Hepatic stellate cell (primary cell): ENCODE measurements at regions not wholly inside any gene's neighbourhood (a gene's known extent, or its start where the extent isn't known, plus 50 kb on each side); places are given as distances from the start of the nearest gene placed in this dataset.
A peak's percentile ranks its signal among the peaks of the same experiment; 100 is the strongest.

Experiments
- DNase-seq: peaks from one replicate; pipeline ENCODE4 v3.0.0; 2011; ENCODE audit warnings: low spot score

DNA sequence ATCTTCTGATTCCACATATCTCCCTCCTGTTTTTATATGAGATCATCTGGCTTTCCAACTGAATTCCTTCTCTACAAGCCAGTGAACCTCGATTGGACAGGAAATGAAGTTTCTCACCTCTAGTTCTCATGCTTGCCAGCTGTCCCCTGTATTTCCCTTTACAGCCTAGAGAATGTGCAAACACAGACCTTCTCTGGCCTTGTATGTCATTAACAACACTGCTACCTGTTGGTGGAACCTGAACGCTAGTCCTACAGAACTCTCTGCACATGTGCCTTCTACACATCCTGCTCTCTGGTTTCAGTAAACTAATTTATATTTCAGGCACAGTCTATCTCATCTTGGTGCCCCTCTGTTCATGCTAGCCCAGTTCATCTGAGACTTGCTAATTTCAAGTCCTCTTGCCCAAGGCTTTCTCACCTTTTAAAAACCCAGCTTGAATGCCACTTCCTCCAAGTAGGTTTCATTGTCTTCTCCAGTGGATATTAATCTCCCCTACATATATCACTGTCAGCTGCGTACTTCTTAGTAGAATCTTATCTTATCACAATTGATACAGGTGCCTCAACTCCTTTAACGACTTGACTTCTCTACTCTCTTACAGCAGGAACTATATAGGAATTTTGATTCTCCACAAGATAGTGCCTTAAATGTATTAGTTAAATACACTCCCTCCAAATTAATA is 549.9 kb downstream of the PLPP3 start:
- DNase-seq = no peak

DNA sequence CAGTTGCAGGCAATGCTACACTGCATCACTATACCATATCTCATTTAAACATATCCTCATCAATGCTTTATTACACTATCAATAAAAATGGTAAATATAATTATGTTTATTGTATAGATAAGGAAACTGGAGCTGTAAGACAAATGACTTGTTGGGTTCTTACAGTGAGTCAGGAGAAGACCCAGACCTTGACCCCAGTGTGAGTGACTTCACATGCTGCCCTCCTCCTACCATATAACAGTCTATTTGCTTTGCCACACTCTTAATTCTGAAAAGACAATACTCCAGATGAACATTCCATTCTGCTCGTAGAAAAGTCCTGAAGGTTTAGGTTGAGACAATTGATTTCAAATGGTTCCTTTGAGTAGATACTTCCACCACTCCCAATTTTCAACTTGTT is 550.5 kb downstream of the PLPP3 start:
- no peak for DNase-seq

DNA sequence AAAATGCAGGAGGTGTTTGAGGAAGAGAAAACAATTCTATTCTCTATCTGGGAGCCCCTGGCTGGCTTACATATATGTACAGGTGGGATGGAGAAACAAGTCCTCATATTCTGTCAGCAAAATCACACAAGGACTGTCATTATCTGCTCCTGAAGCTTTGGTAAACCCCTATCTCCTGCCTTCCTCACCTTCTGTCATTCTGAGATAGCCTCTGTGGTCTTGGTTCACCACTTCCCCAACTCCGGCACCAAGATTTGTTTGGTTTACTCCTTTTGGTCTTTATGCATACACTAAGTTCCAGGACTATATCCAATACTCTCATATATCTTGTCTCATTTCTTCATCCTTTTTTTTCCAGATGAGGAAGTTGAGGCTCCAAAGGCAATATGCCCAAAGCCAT is 551.1 kb downstream of the PLPP3 start:
- no peak for DNase-seq

DNA sequence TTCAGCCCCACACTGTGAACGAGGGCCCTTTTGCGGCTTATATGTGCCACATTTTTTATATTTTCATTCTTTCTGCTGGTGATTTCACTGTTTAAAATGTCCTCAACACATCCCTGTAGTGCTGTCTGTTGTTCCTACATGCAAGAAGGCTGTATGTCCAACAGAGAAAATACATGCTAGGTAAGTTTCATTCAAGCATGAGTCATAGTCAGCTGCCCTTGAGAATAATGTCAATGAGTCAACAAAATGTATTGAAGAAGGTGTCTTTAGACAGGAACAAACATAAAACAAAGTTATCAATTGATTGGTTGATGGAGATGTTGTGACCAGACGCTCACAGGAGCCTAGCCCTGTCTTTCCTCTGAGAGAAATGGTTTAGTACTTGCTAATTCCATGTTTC is 553.4 kb downstream of the PLPP3 start:
- no peak for DNase-seq

DNA sequence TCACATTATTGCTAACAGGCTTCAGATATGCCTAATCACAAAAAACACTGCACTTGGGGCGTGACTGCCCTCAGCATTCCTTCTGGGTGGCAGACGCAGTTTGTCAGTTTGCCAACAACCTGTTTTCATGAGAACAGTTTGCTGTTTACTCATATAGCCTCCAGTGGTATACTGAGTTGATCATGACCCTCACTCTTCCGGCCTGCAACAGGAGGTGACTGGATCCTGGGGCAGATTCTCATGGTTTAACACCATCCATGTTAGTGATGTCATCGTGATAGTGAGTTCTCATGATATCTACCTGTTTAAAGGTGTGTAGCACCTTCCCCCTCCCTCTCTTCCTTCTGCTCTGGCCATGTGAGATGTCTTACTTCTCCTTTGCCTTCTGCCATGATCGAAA is 555.2 kb downstream of the PLPP3 start:
- no peak for DNase-seq

DNA sequence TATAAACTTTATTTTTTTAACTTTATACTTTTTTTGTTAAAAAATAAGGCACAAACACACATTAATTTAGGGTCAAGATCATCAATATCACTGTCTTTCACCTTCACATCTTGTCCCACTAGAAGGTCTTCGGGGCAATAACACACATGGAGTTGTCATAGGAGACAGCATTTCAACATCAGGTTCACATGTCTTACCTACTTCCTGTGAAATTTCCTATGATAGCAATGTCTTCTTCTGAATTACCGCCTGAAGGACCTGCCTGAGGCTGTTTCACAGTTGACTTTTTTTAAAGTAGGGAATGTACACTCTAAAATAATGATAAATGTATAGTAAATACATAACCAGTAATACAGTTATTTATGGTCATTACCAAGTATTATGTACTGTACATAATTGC is 559.4 kb downstream of the PLPP3 start:
- DNase-seq = no peak

DNA sequence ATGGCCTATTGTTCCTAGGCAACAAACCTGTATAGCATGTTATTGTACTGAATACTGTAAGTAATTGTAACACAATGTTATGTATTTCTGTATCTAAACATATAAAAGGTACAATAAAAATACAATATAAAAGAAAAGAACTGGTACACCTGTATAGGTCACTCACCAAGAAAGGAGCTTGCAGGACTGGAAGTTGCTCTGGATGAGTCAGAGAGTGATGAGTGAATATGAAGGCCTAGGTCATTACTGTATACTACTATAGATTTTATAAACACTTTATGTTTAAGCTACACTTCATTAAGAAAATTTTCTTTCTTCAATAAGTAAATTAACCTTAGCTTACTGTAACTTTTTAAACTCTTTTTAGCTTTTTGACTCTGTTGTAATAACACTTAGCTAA is 559.9 kb downstream of the PLPP3 start:
- no peak for DNase-seq

DNA sequence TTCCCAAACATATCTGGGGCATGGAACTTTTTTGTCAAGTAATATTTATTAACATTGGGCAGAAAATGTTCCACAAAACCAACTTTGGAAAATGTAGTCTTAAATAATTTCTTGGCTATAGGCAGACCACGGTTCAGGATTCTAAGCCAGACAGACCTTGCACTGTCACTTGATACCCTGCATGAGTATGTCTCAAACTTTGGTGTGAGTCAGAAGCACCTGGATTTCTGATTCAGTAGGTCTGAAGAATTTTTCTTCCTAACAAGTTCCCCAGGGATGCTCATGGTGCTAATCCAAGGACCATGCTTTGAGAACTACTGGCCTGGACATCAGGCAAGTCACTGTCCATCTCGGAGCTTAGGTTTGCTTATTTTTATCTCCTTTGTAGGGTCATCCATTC is 562.0 kb downstream of the PLPP3 start:
- no peak for DNase-seq

DNA sequence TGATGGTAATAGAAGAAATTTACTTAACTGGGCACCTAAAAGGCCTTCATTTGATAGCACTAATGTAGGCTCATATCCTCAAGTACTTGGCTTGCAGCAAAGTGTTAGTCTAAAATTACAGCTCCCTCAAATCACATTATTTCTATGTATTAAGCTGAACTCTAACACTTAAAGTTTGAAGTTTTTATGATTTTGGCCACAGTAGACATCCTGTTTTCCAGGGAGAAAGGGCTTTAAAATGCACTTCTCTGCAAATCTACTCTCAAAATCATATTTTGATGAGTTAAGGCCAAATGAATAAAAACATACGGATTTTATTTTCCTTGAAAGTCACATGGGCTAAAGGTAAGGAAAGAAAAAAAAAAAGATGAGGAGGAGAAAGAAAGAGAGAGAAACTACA is 575.5 kb downstream of the PLPP3 start:
- DNase-seq = no peak

DNA sequence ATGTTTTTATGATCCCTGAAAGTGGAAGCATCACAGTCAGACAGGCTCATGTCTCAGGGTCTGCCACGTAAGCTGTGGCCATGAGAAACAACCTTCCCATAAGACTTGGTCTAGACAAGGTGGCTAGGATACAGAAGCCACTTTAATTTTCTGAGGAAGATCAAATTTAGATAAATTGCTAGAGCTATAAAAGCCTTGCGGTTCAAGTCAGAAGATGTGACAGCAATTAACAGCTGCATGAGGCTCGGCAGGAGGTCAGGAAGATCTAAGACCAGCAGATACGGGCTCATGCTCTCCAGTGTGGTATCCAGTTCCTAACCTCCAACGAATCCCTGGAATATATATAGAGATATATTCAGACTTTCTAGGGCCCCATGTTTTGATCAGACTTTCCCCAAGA is 577.1 kb downstream of the PLPP3 start:
- no peak for DNase-seq

DNA sequence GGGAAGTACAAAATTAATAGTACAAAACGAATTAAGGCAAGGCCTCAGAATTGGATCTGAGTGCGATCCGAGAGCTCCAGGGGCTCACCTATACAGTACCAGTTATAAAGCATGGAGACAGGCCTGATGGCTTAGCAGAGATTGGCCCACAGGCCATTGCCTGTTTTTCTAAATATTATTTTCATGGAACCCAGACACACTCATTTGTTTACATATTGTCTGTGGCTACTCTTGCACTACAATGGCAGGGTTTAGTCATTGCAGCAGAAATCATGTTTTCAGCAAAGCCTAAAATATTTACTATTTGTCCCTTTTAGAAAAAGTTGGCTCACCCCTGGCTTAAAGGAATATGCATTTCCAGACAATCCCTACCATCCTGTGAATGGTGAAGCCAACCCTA is 578.9 kb downstream of the PLPP3 start:
- no peak for DNase-seq

DNA sequence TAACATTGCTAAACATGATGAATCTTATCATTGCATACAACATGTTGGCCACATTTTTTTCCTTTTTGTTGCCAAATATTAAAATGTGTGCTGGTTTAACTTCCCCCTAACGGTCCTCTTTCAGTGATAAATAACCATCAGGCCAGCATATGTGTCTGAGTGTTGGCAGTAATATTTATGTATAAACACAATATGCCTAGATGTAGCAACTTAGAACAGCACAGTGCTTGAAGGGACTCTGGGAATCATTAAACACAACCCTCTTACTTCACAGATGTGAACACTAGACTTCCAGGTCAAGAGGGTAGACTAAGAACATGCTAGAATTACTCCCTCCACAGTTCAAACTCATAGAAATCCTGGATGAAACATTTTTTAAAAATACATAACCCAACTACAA is 581.8 kb downstream of the PLPP3 start:
- no peak for DNase-seq

DNA sequence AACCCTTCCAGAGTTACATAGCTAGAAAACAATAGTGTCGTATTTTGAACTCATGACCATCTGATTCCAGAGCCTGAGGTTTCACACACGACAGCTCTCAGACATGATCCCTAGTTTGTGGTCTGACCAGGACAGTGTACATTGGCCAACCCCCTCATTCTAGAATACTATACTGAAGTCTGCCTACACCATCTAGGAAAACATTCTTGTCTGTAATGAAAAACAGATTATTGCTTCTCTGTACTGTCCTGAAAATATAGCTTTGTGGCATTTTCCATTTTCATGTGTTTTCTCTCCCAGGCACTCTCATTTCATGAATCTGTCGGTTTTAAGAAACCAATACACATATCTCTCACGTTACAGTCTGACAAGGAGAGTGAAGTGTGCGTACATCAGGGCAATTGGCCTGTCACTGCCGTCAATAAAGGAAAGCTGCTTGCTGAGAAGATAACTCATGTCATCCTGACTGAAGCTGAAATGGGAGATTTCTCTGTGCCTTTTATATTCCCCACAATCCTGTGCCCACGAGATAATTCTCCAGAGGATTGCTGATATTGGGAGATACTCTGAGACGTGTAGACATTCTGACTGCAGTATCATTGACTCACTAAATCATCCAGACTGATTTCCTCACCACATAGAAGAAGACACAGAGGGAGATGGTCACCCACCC is 585.6 kb downstream of the PLPP3 start:
- DNase-seq = no peak

DNA sequence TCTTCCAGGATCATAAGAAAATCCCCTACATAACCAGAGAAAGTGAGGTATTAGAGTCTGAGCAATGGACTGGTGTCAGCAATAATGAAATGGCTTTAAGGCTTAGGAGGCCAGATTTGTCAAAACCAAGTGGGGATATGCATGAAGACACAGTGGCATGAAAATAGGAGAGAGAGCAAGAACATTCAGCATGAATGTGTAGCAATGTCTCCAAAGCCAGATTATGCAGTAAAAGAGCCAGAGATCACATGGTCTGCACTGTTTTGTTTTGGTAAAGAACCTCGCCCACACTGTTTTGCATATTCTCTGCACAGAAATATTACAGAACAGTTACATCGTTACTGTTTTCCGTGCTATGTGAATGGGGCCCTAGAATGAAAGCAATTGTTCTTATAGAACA is 589.4 kb downstream of the PLPP3 start:
- DNase-seq = no peak

DNA sequence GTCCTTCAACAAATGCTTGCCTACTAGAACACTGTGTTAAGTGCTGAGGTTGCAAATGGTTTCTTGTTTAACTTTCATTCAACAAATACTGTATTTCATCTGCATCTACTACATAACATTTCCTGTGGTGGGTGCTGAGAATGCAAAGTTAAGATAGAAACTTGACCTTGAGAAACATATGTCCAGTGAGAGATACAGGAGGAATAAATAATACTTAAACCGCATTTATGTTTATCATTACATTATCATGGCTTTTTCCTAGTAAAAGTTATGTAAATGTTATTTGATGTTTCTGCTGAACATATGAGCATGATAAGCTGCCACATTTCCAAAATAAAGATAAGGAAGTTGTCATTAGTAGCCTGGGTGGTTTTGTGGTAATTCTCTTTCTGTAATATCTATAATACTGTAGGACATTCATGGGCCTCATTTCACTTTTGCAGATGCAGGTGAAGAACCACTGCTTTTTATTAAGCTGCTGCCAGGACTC is 590.4 kb downstream of the PLPP3 start:
- no peak for DNase-seq

DNA sequence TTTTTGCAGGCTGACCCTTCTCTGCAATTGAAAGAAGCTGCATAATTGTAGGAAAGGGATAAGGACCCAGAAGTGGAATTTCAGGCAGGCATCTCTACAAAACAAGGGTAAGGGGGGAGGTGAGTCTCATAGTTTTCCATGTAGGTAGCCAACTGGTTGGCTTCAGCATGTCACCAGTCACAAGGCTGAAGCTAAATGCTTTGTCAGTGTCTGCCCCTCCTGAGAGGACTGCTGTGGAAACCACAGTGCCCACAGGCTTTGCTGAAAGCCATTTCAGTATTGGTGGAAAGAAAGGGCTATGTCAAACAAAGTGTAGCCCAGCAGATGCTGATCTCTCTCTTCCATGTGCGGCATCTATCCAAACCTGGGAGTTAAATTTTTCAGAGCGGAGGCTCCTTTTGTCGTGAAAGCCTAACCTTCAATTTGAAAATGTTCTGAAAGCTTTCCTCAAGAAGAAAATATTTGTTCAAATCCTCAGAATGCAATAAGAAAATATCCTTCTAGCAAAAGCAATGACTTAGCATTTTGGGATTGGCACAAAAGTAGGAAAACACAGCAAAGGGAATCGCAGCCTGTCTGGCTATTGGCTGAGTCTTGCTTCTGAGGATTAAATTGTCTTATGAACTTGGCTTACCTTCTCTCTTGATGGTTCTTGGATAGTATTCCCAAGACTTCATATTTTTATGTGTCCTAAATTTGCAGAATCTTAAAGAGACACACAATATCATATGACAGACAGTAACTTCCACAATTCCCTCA is 591.7 kb downstream of the PLPP3 start:
- DNase-seq = no peak

DNA sequence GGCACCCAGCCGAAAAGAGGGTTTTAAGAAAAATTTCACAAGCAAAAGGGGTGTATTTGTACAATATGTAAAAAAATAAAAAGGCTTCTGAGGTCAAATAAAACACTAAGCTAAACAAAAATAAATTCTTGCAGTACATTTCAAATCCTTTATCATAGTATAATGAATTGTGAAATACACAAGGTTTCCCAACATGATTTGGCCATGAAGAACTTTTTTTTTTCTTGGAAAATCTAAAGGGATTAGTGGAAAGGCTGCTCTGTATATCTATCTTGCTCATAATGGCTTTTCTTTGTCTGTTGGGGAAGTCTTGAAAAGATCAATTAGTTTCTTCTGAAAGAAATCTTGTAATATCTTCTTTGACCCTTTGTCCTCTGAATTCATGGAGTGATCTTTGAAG is 593.4 kb downstream of the PLPP3 start:
- no peak for DNase-seq

DNA sequence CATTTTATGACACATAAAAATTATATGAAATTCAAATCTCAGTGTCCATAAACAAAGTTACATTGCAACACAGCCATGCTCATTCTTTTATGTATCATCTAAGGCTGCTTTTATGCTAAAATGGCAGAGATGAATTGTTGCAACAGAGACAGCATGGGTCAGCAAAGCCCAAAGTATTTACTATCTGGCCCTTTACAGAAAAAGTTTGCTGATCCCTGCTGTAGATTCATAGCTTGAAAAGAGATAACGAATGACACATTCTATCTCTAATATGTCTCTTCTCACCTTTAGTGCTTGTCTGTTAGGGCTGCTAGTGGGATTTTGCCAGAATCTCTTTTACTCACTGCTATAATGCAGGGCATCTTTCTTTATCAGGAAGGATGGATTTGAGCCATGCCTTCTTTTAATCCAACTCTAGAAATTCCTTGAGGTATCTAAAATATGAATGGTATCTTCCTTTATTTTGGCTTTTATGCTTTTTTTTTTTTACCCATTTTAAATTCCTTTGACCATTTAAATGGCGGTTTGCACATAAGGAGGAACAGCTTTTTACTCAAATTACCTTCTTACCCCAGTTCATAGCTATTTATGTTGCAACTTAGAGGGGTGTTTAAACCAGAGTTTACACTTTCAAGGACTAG is 598.2 kb downstream of the PLPP3 start:
- DNase-seq = no peak

DNA sequence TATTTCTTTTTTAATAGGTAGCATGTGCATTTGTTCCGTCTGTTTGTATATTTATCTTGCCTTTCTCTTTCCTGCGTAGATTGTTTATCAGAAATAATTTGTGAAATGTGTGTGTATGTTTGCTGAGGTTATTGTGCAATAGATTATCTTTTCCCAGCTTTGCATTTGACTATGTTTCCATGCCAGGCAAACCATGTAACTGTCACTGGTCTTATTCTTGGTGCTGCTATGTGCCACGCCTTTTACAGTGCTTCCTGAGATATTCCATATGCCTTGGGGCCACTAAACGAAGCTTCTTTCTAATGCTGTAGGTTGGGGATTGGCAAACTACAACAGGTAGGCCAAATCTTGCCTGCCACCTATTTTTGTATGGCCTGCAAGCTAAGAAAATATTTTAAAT is 598.8 kb downstream of the PLPP3 start:
- DNase-seq = no peak

DNA sequence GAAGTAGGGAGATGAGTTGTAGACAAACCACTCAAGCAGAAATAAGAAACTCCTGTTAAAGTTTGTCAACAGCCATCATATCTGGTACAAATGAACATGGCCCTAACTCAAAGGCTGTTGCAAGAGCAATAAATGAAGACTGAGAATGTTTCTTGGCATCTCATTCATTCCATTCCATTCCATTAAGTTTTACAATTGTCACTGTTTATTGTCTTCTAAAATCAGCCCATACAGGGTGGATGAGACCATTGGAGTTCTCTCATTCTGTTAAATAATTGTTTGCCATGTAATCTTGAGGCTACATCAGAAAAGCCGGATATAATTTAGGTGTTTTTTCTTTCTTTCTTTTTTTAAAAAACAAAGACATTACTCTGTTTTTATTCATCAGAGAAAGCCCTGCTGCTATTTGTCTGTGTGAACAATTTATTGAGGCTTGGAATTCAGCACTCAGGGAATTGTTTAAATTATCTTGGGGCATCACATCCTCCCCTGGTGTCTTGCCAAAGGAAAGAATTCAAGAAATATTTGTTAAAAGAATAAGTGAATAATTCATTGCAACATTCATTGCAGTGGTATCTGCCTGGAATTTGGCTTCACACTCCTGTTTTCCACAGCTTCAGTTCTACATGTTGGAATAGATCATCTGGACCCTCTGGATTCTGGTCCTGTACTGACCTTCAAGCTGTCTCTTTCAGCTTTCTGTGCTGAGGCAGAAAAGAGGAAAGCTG is 604.5 kb downstream of the PLPP3 start:
- DNase-seq = peak; percentile 13

DNA sequence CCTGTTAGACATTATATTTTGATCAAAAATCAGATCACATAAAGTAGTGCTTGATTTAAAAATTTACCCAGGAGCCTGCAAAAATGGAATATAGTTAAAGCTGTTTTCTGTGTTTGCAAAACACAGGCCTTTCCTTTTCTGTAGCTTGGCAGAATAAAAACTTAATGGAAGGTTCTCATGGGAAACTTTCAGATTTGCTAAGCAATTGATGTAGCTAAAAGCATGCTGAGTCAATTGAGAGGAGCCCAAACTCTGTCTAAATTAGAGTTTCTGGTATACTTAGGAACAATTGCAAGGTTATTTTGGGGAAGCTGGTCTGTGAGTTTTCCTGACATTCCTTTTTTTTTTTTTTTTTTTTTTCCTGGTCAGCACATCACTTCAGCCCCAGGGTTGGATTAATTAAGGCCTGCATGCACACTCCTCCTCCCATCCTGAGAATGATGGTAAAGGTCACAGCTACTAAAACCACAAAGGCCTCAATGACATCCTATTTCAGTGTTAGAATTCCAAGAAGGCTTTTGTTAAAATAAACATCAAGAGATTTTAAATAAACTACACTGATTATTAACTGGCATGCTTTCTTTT is 608.7 kb downstream of the PLPP3 start:
- no peak for DNase-seq

DNA sequence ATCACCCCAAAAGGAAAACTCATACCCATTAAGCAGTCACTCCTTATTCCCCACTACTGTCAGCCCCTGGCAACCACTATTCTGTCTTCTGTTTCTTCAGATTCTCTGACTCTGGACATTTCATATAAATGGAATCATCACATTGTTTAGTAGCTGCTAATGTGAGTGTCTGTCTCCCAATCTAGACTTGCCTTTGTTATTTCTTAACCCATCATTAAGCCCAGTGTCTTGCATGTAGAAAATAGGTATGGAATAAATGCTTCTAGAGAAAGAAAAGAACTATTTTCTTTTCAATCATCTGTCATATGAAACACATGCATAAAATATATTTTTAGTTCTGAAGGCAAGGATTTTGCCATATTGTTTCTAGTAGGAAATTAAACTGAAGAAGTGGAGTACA is 610.0 kb downstream of the PLPP3 start:
- no peak for DNase-seq
